HCT116 (cell line): ENCODE measurements at regions not wholly inside any gene's neighbourhood (a gene's known extent, or its start where the extent isn't known, plus 50 kb on each side); places are given as distances from the start of the nearest gene placed in this dataset.

ENCODE experiments used
- ATAC-seq: fragments of 200-7000 bp; cut with Tn5 transposase; 2 replicates; pipeline ENCODE4 v1.9.1; 2020; ENCODE audit warnings: mild to moderate bottlenecking, moderate library complexity
- BruUV-seq: library from RNA; stranded (reverse); fragments of 400-500 nt; replicated peaks from 2 replicates; lab custom pipeline; 2021; lab: Mats Ljungman, UMichigan
- CTCF ChIA-PET: fragments of 300-600 bp; sonication (Branson Sonifier 250); formaldehyde crosslinking; loops from one replicate; lab custom pipeline; 2021; ENCODE audit warnings: antibody characterized with exemption; lab: Charles Lee
- POLR2A ChIA-PET: fragments of 300-600, 350-600 bp; sonication (Branson Sonifier 250); formaldehyde crosslinking; loops from one replicate; lab custom pipeline; 2021; ENCODE audit warnings: antibody characterized with exemption; lab: Charles Lee
- RAD21 ChIA-PET, 2 experiments: fragments of 300-600 bp; sonication (Branson Sonifier 250); formaldehyde crosslinking; loops; one replicate each; lab custom pipeline; 2023; ENCODE audit warnings: low total read pairs in 2 of 2; ENCODE audit not compliant: uncharacterized antibody in 2 of 2, unreplicated experiment in 2 of 2, low non-redundant PET in 1 of 2; lab: Charles Lee
- DNase-seq: peaks from one replicate; pipeline ENCODE4 v3.0.0-alpha.2; 2010; ENCODE audit warnings: low read depth, low spot score
- H2AFZ ChIP-seq: fragments of 200-600 bp; shearing (Covaris generic), sonication (generic); 2 replicates; pipeline ENCODE4 v1.6.1; 2017; ENCODE audit warnings: low read depth, mixed run types, mixed read lengths, antibody characterized with exemption, low read length; ENCODE audit not compliant: poor library complexity, severe bottlenecking
- H3K27ac ChIP-seq: 2 replicates; pipeline ENCODE4 v1.5.1; 2012; ENCODE audit warnings: low read depth, low read length
- H3K27me3 ChIP-seq: fragments of 200-600 bp; sonication (generic); 2 replicates; pipeline ENCODE4 v1.6.1; 2016; ENCODE audit warnings: mixed run types, low read length, mixed read lengths; ENCODE audit not compliant: insufficient read depth
- H3K36me3 ChIP-seq, 2 experiments: fragments of 200-500 bp in 1 of 2; fragments of 200-600 bp in 1 of 2; sonication (Bioruptor generic) in 1 of 2; sonication (generic) in 1 of 2; 2 replicates each; pipeline versions ENCODE4 v1.5.1 to v1.6.1; 2014 to 2016; ENCODE audit warnings: low read length in 2 of 2, inconsistent platforms in 1 of 2, mixed read lengths in 1 of 2, mixed run types in 1 of 2; ENCODE audit not compliant: insufficient read depth in 2 of 2, control insufficient read depth in 1 of 2
- H3K4me1 ChIP-seq, 2 experiments: fragments of 200-600 bp in 1 of 2; sonication (generic) in 1 of 2; 2 replicates each; pipeline versions ENCODE4 v1.5.1 to v1.6.1; 2012 to 2017; ENCODE audit warnings: low read length in 2 of 2, inconsistent platforms in 1 of 2, mild to moderate bottlenecking in 1 of 2, mixed read lengths in 1 of 2, mixed run types in 1 of 2, moderate library complexity in 1 of 2; ENCODE audit not compliant: insufficient read depth in 2 of 2, control insufficient read depth in 1 of 2
- H3K4me2 ChIP-seq: fragments of 200-600 bp; sonication (generic); 2 replicates; pipeline ENCODE4 v1.6.1; 2017; ENCODE audit warnings: mixed run types, low read length, mixed read lengths
- H3K4me3 ChIP-seq, 2 experiments: fragments of 200-600 bp in 1 of 2; sonication (generic) in 1 of 2; replicated peaks in 1 of 2; 2 replicates each; pipeline ENCODE4 v1.5.1; 2011 to 2016; ENCODE audit warnings: low read length in 2 of 2, control low read depth in 1 of 2, low read depth in 1 of 2, mild to moderate bottlenecking in 1 of 2, mixed read lengths in 1 of 2, mixed run types in 1 of 2
- H3K79me2 ChIP-seq: fragments of 200-600 bp; sonication (generic); 2 replicates; pipeline ENCODE4 v1.6.1; 2017; ENCODE audit warnings: mild to moderate bottlenecking, mixed run types, low read length, moderate library complexity, mixed read lengths; ENCODE audit not compliant: insufficient read depth
- H3K9ac ChIP-seq: fragments of 200-600 bp; sonication (generic); 2 replicates; pipeline ENCODE4 v1.6.1; 2016; ENCODE audit warnings: low read length, mixed read lengths
- H3K9me2 ChIP-seq: fragments of 200-600 bp; sonication (generic), shearing (Covaris generic); 2 replicates; pipeline ENCODE4 v1.6.1; 2017; ENCODE audit warnings: mixed run types, mild to moderate bottlenecking, moderate library complexity; ENCODE audit not compliant: insufficient read depth
- H3K9me3 ChIP-seq, 2 experiments: fragments of 200-500 bp in 1 of 2; fragments of 200-600 bp in 1 of 2; sonication (Bioruptor generic) in 1 of 2; sonication (generic) in 1 of 2; 2 replicates each; pipeline ENCODE4 v1.6.1; 2014 to 2017; ENCODE audit warnings: low read length in 2 of 2, mixed read lengths in 2 of 2, inconsistent platforms in 1 of 2, low read depth in 1 of 2, mild to moderate bottlenecking in 1 of 2, mixed run types in 1 of 2, moderate library complexity in 1 of 2; ENCODE audit not compliant: control insufficient read depth in 1 of 2, insufficient read depth in 1 of 2
- H4K20me1 ChIP-seq: fragments of 200-600 bp; sonication (generic), shearing (Covaris generic); 2 replicates; pipeline ENCODE4 v1.6.1; 2017; ENCODE audit warnings: mixed run types, mild to moderate bottlenecking, moderate library complexity; ENCODE audit not compliant: insufficient read depth
- EGR1 ChIP-seq: IDR thresholded peaks from 2 replicates; pipeline ENCODE4 v1.6.1; 2012; ENCODE audit warnings: low read depth
- ELF1 ChIP-seq: IDR thresholded peaks from 2 replicates; pipeline ENCODE4 v1.6.1; 2012; ENCODE audit warnings: low read depth, borderline replicate concordance
- EZH2phosphoT487 ChIP-seq: fragments of 200-600 bp; IDR thresholded peaks from 2 replicates; pipeline ENCODE4 v1.6.1; 2018; ENCODE audit warnings: antibody characterized with exemption, borderline replicate concordance
- JUND ChIP-seq: IDR thresholded peaks from 2 replicates; pipeline ENCODE4 v1.6.1; 2012
- RAD21 ChIP-seq: IDR thresholded peaks from 2 replicates; pipeline ENCODE4 v1.6.1; 2012; ENCODE audit warnings: low read depth, mild to moderate bottlenecking
- SP1 ChIP-seq: IDR thresholded peaks from 2 replicates; pipeline ENCODE4 v1.6.1; 2012; ENCODE audit warnings: low read depth
- SRF ChIP-seq: IDR thresholded peaks from 2 replicates; pipeline ENCODE4 v1.6.1; 2012; ENCODE audit warnings: low read depth
- TCF7L2 ChIP-seq: IDR thresholded peaks from 2 replicates; pipeline ENCODE4 v1.7.0; 2011; ENCODE audit warnings: borderline replicate concordance, inconsistent platforms; ENCODE audit not compliant: insufficient read depth, insufficient read length; ENCODE audit errors: extremely low read depth
- YY1 ChIP-seq: IDR thresholded peaks from 2 replicates; pipeline ENCODE4 v1.6.1; 2011; ENCODE audit warnings: low read length, low read depth, moderate library complexity, mild to moderate bottlenecking; ENCODE audit not compliant: insufficient replicate concordance; ENCODE audit errors: extremely low read depth
- ZFX ChIP-seq: fragments of 450-650 bp; IDR thresholded peaks from 2 replicates; pipeline ENCODE4 v1.6.1; 2017
- ZNF274 ChIP-seq: fragments of 200-500 bp; sonication (Bioruptor generic); IDR thresholded peaks from 2 replicates; pipeline ENCODE4 v1.6.1; 2014; ENCODE audit warnings: mild to moderate bottlenecking, low read depth, low read length, inconsistent platforms
- intact Hi-C: fragments of 100-400 bp; cut with micrococcal nuclease; formaldehyde crosslinking; loops from 2 replicates; pipeline ENCODE4 v1.10.0; 2022
- TF ChIP-seq, protein P1 (sequence below), 3 experiments: fragments of 200-600 bp in 1 of 3; sonication (generic) in 1 of 3; IDR thresholded peaks in 2 of 3; conservative IDR thresholded peaks in 1 of 3; 2 replicates each; pipeline ENCODE4 v1.5.1; 2012 to 2017; ENCODE audit warnings: low read depth in 2 of 3, low read length in 2 of 3, antibody characterized with exemption in 1 of 3, borderline replicate concordance in 1 of 3, control low read depth in 1 of 3, mild to moderate bottlenecking in 1 of 3, mixed read lengths in 1 of 3, mixed run types in 1 of 3, moderate library complexity in 1 of 3; ENCODE audit not compliant: insufficient read depth in 1 of 3
- TF ChIP-seq, protein P2 (sequence below): IDR thresholded peaks from 2 replicates; pipeline ENCODE4 v1.6.1; 2012
- TF ChIP-seq, protein P3 (sequence below): IDR thresholded peaks from 2 replicates; pipeline ENCODE4 v1.6.1; 2012; ENCODE audit warnings: low read depth
- TF ChIP-seq, protein P4 (sequence below): IDR thresholded peaks from 2 replicates; pipeline ENCODE4 v1.6.1; 2011; ENCODE audit warnings: mild to moderate bottlenecking, low read length, moderate library complexity; ENCODE audit not compliant: insufficient replicate concordance; ENCODE audit errors: extremely low read depth

DNA sequence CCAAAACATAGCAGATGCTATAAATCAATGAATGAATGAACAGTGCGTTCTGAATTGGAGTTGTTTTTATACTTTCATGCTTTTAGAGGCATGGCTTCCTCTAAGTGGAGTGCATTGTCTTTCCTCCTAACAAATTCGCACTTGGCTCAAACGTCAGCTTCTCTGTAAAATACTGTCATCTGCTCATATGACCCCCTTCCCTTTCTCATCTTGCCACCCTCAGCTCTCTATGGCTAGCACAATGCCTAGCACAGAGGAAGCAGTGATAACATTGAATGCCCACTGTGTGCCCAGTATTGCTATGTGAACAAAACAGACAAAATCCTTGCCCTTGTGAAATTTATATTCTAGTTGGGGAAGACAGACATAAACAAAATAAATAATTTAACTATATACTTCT is 258.8 kb downstream of the MREG start (continued):
- TF ChIP-seq, protein P1, sequence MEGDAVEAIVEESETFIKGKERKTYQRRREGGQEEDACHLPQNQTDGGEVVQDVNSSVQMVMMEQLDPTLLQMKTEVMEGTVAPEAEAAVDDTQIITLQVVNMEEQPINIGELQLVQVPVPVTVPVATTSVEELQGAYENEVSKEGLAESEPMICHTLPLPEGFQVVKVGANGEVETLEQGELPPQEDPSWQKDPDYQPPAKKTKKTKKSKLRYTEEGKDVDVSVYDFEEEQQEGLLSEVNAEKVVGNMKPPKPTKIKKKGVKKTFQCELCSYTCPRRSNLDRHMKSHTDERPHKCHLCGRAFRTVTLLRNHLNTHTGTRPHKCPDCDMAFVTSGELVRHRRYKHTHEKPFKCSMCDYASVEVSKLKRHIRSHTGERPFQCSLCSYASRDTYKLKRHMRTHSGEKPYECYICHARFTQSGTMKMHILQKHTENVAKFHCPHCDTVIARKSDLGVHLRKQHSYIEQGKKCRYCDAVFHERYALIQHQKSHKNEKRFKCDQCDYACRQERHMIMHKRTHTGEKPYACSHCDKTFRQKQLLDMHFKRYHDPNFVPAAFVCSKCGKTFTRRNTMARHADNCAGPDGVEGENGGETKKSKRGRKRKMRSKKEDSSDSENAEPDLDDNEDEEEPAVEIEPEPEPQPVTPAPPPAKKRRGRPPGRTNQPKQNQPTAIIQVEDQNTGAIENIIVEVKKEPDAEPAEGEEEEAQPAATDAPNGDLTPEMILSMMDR (IDR thresholded peaks at IDR 0.05 in 2 of 3, conservative IDR thresholded peaks at IDR 0.05 in 1 of 3; ENCODE audit: borderline replicate concordance in 1 of 3, insufficient read depth in 1 of 3, low read depth in 2 of 3, low read length in 2 of 3), result no peak
- no peak for TF ChIP-seq ZNF274
- TF ChIP-seq EZH2phosphoT487, result no peak
- TF ChIP-seq RAD21, result no peak
- TF ChIP-seq SP1, result no peak
- no peak for TF ChIP-seq ELF1
- TF ChIP-seq SRF, result no peak

DNA sequence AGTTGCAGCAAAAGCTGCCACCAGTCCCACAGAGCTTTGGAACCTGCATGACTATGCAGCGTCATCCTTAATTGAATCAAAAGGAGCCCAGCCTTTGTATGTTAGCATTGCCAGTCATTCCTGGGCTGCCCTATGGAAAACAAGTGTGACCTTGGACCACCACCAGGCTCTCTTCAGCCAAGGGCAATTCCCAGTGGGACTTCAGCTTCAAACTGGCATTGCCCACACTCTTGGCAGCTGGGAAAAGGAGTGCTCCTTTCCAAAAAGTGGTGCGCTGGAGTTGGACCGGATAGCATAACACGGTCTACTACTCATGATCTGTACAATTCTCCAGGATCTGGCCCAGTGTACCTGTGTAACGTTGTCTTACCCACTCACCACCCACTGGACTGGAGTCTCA is 259.5 kb downstream of the MREG start:
- ChIA-PET RAD21 (no interaction called here), CTCF (no interaction called here), POLR2A (no interaction called here)
- H3K9me2 ChIP-seq, result no peaks in the 10 kb centered on the region
- no peaks in the 10 kb centered on the region for H3K36me3 ChIP-seq
- ATAC-seq (no peak), DNase-seq (no peak)
- H3K9me3 ChIP-seq, result no peaks in the 10 kb centered on the region
- BruUV-seq, result no TSS peak
- H4K20me1 ChIP-seq, result no peaks in the 10 kb centered on the region
- no peak overlapping the region for H3K9ac ChIP-seq
- intact Hi-C loops, result no loop called here
- H3K27ac ChIP-seq, result no peak overlapping the region
- H3K79me2 ChIP-seq, result no peaks in the 10 kb centered on the region
- H3K4me2 ChIP-seq, result no peak overlapping the region
- no peaks in the 10 kb centered on the region for H3K27me3 ChIP-seq
- H3K4me3 ChIP-seq, result no peak overlapping the region
- no peak overlapping the region for H2AFZ ChIP-seq
- H3K4me1 ChIP-seq, result no peaks in the 10 kb centered on the region
- TF ChIP-seq YY1 (no peak), EZH2phosphoT487 (no peak), ZFX (no peak), EGR1 (no peak), TCF7L2 (no peak), JUND (no peak)
- TF ChIP-seq, protein P2, sequence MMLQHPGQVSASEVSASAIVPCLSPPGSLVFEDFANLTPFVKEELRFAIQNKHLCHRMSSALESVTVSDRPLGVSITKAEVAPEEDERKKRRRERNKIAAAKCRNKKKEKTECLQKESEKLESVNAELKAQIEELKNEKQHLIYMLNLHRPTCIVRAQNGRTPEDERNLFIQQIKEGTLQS, result no peak
- TF ChIP-seq, protein P3, sequence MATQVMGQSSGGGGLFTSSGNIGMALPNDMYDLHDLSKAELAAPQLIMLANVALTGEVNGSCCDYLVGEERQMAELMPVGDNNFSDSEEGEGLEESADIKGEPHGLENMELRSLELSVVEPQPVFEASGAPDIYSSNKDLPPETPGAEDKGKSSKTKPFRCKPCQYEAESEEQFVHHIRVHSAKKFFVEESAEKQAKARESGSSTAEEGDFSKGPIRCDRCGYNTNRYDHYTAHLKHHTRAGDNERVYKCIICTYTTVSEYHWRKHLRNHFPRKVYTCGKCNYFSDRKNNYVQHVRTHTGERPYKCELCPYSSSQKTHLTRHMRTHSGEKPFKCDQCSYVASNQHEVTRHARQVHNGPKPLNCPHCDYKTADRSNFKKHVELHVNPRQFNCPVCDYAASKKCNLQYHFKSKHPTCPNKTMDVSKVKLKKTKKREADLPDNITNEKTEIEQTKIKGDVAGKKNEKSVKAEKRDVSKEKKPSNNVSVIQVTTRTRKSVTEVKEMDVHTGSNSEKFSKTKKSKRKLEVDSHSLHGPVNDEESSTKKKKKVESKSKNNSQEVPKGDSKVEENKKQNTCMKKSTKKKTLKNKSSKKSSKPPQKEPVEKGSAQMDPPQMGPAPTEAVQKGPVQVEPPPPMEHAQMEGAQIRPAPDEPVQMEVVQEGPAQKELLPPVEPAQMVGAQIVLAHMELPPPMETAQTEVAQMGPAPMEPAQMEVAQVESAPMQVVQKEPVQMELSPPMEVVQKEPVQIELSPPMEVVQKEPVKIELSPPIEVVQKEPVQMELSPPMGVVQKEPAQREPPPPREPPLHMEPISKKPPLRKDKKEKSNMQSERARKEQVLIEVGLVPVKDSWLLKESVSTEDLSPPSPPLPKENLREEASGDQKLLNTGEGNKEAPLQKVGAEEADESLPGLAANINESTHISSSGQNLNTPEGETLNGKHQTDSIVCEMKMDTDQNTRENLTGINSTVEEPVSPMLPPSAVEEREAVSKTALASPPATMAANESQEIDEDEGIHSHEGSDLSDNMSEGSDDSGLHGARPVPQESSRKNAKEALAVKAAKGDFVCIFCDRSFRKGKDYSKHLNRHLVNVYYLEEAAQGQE, result no peak
- TF ChIP-seq, protein P4, sequence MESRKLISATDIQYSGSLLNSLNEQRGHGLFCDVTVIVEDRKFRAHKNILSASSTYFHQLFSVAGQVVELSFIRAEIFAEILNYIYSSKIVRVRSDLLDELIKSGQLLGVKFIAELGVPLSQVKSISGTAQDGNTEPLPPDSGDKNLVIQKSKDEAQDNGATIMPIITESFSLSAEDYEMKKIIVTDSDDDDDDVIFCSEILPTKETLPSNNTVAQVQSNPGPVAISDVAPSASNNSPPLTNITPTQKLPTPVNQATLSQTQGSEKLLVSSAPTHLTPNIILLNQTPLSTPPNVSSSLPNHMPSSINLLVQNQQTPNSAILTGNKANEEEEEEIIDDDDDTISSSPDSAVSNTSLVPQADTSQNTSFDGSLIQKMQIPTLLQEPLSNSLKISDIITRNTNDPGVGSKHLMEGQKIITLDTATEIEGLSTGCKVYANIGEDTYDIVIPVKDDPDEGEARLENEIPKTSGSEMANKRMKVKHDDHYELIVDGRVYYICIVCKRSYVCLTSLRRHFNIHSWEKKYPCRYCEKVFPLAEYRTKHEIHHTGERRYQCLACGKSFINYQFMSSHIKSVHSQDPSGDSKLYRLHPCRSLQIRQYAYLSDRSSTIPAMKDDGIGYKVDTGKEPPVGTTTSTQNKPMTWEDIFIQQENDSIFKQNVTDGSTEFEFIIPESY, result no peak
- TF ChIP-seq, protein P1 (IDR thresholded peaks at IDR 0.05 in 2 of 3, conservative IDR thresholded peaks at IDR 0.05 in 1 of 3; ENCODE audit: borderline replicate concordance in 1 of 3, insufficient read depth in 1 of 3, low read depth in 2 of 3, low read length in 2 of 3), result no peak
